ENCODE measurements at regions not wholly inside any gene's neighbourhood (a gene's known extent, or its start where the extent isn't known, plus 50 kb on each side); places are given as distances from the start of the nearest gene placed in this dataset.

GRCh38 chr1:195909061-195909460, 699.2 kb downstream of the KCNT2 start:
- no peak overlapping the region for H3K4me3 ChIP-seq (ENCODE audit: low read depth, low read length)
- DNase-seq (ENCODE audit: low read depth), result no peak
- no peak for TF ChIP-seq CTCF (conservative IDR thresholded peaks at IDR 0.05; ENCODE audit: low read depth, low read length)

GRCh38 chr1:195908121-195908520, 700.1 kb downstream of the KCNT2 start:
- no peak overlapping the region for H3K4me3 ChIP-seq (ENCODE audit: low read depth, low read length)
- DNase-seq (ENCODE audit: low read depth), result no peak
- TF ChIP-seq CTCF (conservative IDR thresholded peaks at IDR 0.05; ENCODE audit: low read depth, low read length), result no peak

- DNase-seq (ENCODE audit: low read depth), result no peak
- no peak overlapping the region for H3K4me3 ChIP-seq (ENCODE audit: low read depth, low read length)
- no peak for TF ChIP-seq CTCF (conservative IDR thresholded peaks at IDR 0.05; ENCODE audit: low read depth, low read length)
Observed at GRCh38 chr1:195903203-195903602, 705.0 kb downstream of the KCNT2 start.

GRCh38 chr1:195902779-195903178, 705.5 kb downstream of the KCNT2 start:
- no peak for TF ChIP-seq CTCF (conservative IDR thresholded peaks at IDR 0.05; ENCODE audit: low read depth, low read length)
- H3K4me3 ChIP-seq (ENCODE audit: low read depth, low read length), result no peak overlapping the region
- no peak for DNase-seq (ENCODE audit: low read depth)

GRCh38 chr1:195899762-195900352, 708.4 kb downstream of the KCNT2 start:
- no peak for DNase-seq (ENCODE audit: low read depth)
- TF ChIP-seq CTCF (conservative IDR thresholded peaks at IDR 0.05; ENCODE audit: low read depth, low read length), result no peak
- no peak overlapping the region for H3K4me3 ChIP-seq (ENCODE audit: low read depth, low read length)

GRCh38 chr1:195898924-195899323, 709.3 kb downstream of the KCNT2 start:
- TF ChIP-seq CTCF (conservative IDR thresholded peaks at IDR 0.05; ENCODE audit: low read depth, low read length), result no peak
- no peak for DNase-seq (ENCODE audit: low read depth)
- no peak overlapping the region for H3K4me3 ChIP-seq (ENCODE audit: low read depth, low read length)

GRCh38 chr1:195898373-195898772, 709.9 kb downstream of the KCNT2 start:
- DNase-seq (ENCODE audit: low read depth), result no peak
- TF ChIP-seq CTCF (conservative IDR thresholded peaks at IDR 0.05; ENCODE audit: low read depth, low read length), result no peak
- H3K4me3 ChIP-seq (ENCODE audit: low read depth, low read length), result no peak overlapping the region

All from epithelial cell of proximal tubule (primary cell).